HFFc6 (cell line): ENCODE measurements at regions not wholly inside any gene's neighbourhood (a gene's known extent, or its start where the extent isn't known, plus 50 kb on each side); places are given as distances from the start of the nearest gene placed in this dataset.
A peak's percentile ranks its signal among the peaks of the same experiment; 100 is the strongest.
"Not testable (repeated sequence)": the region's sequence is repeated elsewhere in the genome, so short reads cannot be mapped to it uniquely, and the experiment has no call there.

Experiments
- DNase-seq: peaks from one replicate; pipeline ENCODE4 v3.0.0-alpha.2; 2018
- H3K27ac Mint-ChIP-seq: 2 replicates; pipeline ENCODE4 v1.8.0; 2020; ENCODE audit warnings: mild to moderate bottlenecking, mixed read lengths
- H3K27me3 Mint-ChIP-seq: 2 replicates; pipeline ENCODE4 v1.8.0; 2021; ENCODE audit warnings: mild to moderate bottlenecking, moderate library complexity, mixed read lengths; ENCODE audit not compliant: insufficient read depth
- H3K36me3 Mint-ChIP-seq: 2 replicates; pipeline ENCODE4 v1.8.0; 2021; ENCODE audit warnings: low read depth, mixed read lengths
- H3K4me1 Mint-ChIP-seq: 2 replicates; pipeline ENCODE4 v1.8.0; 2020; ENCODE audit warnings: low read depth, mixed read lengths
- H3K4me3 Mint-ChIP-seq: 2 replicates; pipeline ENCODE4 v1.8.0; 2020; ENCODE audit warnings: mild to moderate bottlenecking, moderate library complexity, mixed read lengths
- H3K9me3 Mint-ChIP-seq: 2 replicates; pipeline ENCODE4 v1.8.0; 2020; ENCODE audit warnings: mild to moderate bottlenecking, mixed read lengths
- TF ChIP-seq, protein P1 (sequence below): fragments of 200-600 bp; sonication (generic); IDR thresholded peaks from 2 replicates; pipeline ENCODE4 v1.5.0; 2021; ENCODE audit warnings: antibody characterized with exemption, mild to moderate bottlenecking

DNA sequence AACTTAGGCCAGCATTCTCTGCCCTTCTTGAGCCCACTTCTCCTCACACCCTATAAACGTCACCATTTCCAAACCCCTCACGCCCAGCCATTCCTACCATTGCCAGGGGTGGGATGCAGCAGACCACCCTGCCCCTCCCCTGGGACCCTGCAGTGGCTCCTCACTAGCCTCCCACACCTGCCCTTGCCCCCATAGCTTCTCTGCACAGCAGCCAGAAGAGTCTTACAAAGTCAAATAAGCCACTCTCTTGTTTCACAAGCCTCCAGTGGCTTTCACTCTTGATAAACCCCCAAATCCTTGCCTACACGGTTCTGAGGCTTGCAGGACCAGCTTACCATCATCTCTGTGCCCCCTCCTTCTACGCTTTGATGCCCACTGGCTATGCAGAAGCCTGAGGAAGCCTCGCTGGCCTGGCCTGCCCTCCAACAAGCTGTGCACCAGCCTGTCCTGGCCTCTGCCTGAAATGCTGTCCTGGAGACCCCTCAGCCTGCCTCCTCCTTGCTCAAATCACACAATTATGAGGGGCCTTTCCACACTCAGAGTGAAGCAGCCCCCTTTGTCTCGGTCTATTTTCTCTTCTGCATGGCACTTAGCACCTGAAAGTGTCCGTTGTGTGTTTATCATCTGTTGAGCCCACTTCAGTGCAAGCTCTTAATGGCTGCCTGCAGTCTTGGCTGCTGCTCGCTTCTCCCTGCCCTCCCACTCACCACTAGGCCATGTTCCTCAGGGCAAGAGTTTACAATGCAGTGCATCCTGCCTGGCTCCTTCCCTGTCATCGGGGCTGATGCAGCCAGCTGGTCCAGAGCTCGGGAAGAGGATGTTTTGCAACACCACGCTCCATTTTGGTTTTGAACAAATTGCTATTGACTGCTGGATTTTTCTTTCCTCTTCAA, 82.6 kb upstream of the RGPD5 start:
- no peak for DNase-seq
- H3K36me3 Mint-ChIP-seq: no peaks in the 10 kb centered on the region
- H3K27me3 Mint-ChIP-seq: peaks cover 17% of the 10 kb centered on the region
- no peaks in the 10 kb centered on the region for H3K4me1 Mint-ChIP-seq
- H3K4me3 Mint-ChIP-seq: no peak overlapping the region
- no peak overlapping the region for H3K27ac Mint-ChIP-seq
- TF ChIP-seq, protein P1, sequence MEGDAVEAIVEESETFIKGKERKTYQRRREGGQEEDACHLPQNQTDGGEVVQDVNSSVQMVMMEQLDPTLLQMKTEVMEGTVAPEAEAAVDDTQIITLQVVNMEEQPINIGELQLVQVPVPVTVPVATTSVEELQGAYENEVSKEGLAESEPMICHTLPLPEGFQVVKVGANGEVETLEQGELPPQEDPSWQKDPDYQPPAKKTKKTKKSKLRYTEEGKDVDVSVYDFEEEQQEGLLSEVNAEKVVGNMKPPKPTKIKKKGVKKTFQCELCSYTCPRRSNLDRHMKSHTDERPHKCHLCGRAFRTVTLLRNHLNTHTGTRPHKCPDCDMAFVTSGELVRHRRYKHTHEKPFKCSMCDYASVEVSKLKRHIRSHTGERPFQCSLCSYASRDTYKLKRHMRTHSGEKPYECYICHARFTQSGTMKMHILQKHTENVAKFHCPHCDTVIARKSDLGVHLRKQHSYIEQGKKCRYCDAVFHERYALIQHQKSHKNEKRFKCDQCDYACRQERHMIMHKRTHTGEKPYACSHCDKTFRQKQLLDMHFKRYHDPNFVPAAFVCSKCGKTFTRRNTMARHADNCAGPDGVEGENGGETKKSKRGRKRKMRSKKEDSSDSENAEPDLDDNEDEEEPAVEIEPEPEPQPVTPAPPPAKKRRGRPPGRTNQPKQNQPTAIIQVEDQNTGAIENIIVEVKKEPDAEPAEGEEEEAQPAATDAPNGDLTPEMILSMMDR: no peak
- no peaks in the 10 kb centered on the region for H3K9me3 Mint-ChIP-seq

DNA sequence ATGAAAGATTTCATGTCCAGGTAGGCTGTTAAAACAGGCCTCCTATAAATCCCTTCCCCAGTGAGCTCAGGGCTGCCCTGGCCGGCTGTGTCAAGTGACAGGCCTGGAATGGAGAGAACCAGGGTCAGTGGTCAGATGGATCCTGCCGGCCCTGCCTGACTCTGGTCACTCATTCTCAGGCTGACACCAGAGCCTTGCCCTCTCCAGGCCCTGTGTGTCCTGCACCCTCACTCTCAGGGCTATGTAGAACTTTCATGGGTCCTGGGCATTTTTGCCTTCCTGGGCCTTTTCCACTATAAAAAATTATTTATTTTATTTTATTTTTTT, 82.0 kb upstream of the RGPD5 start:
- Mint-ChIP-seq H3K4me3 (no peak overlapping the region), H3K9me3 (no peaks in the 10 kb centered on the region), H3K36me3 (no peaks in the 10 kb centered on the region), H3K27ac (no peak overlapping the region), H3K4me1 (no peaks in the 10 kb centered on the region), H3K27me3 (peaks cover 17% of the 10 kb centered on the region)
- no peak for DNase-seq
- TF ChIP-seq, protein P1: no peak

DNA sequence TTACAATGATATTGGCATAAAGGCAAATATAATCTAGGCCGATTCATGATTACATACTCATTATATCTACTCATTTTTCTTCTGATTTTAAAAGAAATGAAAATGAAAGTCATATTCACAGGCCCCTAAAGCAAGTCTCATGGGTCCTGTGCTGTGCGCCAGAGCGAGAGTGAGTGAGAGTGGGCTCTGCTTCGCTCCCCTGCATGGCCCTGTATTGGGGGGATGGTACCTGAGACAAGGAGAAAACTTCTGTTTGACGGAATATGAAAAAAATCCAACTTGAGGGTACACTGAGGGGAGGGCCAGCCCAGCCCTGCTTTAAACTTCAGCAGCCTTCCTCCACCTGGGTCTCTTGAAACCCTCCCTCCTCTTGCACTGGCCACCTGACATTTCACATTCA, 81.4 kb upstream of the RGPD5 start:
- H3K27me3 Mint-ChIP-seq: peaks cover 17% of the 10 kb centered on the region
- no peak overlapping the region for H3K27ac Mint-ChIP-seq
- TF ChIP-seq, protein P1: no peak
- no peaks in the 10 kb centered on the region for H3K4me1 Mint-ChIP-seq
- no peak overlapping the region for H3K4me3 Mint-ChIP-seq
- DNase-seq: no peak
- no peaks in the 10 kb centered on the region for H3K9me3 Mint-ChIP-seq
- no peaks in the 10 kb centered on the region for H3K36me3 Mint-ChIP-seq

DNA sequence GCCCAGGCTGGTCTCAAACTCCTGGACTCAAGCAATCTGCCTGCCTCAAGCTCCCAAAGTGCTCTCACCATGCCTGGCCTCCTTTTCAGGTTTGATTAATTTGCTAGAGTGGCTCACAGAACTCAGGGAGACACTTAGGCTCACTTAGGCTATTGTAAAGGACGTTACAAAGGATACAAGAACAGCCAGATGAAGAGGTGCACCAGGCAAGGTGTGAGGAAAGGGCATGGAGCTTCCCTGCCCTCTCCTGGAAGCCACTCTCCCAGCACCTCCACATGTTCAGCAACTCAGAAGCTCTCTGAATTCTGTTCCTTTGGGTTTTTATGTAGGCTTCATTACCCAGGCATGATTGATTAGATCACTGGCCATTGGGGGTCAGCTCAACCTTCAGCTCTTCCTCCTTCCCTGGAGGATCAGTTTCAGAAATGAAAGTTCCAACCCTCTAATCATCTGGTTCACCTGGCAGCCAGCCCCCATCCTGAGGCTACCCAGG, 78.7 kb upstream of the RGPD5 start:
- no peaks in the 10 kb centered on the region for H3K4me1 Mint-ChIP-seq
- TF ChIP-seq, protein P1: peak; percentile 40; the same call in 1 of the 2 replicates
- H3K36me3 Mint-ChIP-seq: no peaks in the 10 kb centered on the region
- no peaks in the 10 kb centered on the region for H3K9me3 Mint-ChIP-seq
- DNase-seq: no peak
- no peak overlapping the region for H3K27ac Mint-ChIP-seq
- peaks cover 15% of the 10 kb centered on the region for H3K27me3 Mint-ChIP-seq
- H3K4me3 Mint-ChIP-seq: no peak overlapping the region

DNA sequence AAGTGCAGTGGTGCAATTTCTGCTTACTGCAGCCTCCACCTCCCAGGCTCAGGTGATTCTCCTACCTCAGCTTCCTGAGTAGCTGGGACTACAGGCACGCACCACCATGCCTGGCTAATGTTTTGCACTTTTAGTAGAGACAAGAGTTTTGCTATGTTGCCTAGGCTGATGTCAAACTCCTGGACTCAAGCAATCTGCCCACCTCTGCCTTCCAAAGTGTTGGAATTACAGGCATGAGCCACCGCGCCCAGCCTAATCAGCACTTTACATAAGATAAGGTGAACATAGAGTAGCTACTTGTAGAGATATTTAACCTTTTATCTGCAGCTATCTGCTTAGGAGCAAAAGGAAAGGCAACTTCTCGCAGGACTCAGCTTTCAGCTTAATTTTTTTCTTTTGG, 77.5 kb upstream of the RGPD5 start:
- not testable (repeated sequence) for H3K27me3 Mint-ChIP-seq, H3K27ac Mint-ChIP-seq, H3K9me3 Mint-ChIP-seq, H3K4me1 Mint-ChIP-seq, H3K36me3 Mint-ChIP-seq, H3K4me3 Mint-ChIP-seq, DNase-seq

DNA sequence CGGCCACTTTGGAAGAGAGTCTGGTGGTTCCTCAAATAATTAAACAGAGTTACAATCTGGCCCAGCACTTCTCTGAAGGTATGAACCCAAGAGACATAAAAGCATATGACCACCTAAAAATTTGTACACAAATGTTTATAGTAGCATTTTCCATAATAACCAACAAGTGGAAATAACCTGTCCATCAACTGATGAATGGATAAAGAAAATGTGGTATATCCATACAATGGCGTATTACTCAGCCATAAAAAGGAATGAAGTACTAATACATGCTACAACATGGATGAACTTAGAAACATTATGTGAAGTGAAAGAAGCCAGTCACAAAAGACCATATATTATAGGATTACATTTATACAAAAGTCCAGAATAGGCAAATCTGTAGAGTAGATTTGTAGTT, 76.0 kb upstream of the RGPD5 start:
- TF ChIP-seq, protein P1: no peak
- no peaks in the 10 kb centered on the region for H3K9me3 Mint-ChIP-seq
- H3K27me3 Mint-ChIP-seq: peaks cover 9% of the 10 kb centered on the region
- H3K36me3 Mint-ChIP-seq: no peaks in the 10 kb centered on the region
- no peaks in the 10 kb centered on the region for H3K4me1 Mint-ChIP-seq
- no peak overlapping the region for H3K27ac Mint-ChIP-seq
- no peak overlapping the region for H3K4me3 Mint-ChIP-seq
- DNase-seq: no peak
